H1 (cell line): ENCODE measurements at regions not wholly inside any gene's neighbourhood (a gene's known extent, or its start where the extent isn't known, plus 50 kb on each side); places are given as distances from the start of the nearest gene placed in this dataset.

Experiments used
- ATF2 ChIP-seq: IDR thresholded peaks from 2 replicates; pipeline ENCODE4 v1.6.1; 2012; ENCODE audit warnings: low read length, inconsistent platforms
- BRCA1 ChIP-seq: IDR thresholded peaks from 2 replicates; pipeline ENCODE4 v1.6.1; 2012; ENCODE audit warnings: low read depth, low read length, improper control_type of control experiment
- CTCF ChIP-seq, 3 experiments: IDR thresholded peaks; 1 replicate in 2 of 3; 2 replicates in 1 of 3; pipeline versions ENCODE4 v1.5.1 to v1.6.1; 2011; ENCODE audit warnings: low read length in 3 of 3, mild to moderate bottlenecking in 3 of 3, inconsistent platforms in 2 of 3, low read depth in 1 of 3, moderate library complexity in 1 of 3; ENCODE audit not compliant: insufficient read depth in 1 of 3; ENCODE audit errors: control extremely low read depth in 1 of 3
- E2F6 ChIP-seq: IDR thresholded peaks from 2 replicates; pipeline ENCODE4 v1.6.1; 2012; ENCODE audit warnings: inconsistent platforms
- EGR1 ChIP-seq: IDR thresholded peaks from 2 replicates; pipeline ENCODE4 v1.6.1; 2011; ENCODE audit warnings: low read depth, low read length, borderline replicate concordance
- EP300 ChIP-seq, 2 experiments: IDR thresholded peaks; 1 replicate in 1 of 2; 2 replicates in 1 of 2; pipeline ENCODE4 v1.6.1; 2011 to 2012; ENCODE audit warnings: low read depth in 2 of 2, low read length in 2 of 2, mild to moderate bottlenecking in 2 of 2, borderline replicate concordance in 1 of 2, inconsistent platforms in 1 of 2, moderate library complexity in 1 of 2
- GABPA ChIP-seq: IDR thresholded peaks from 2 replicates; pipeline ENCODE4 v1.6.1; 2011; ENCODE audit warnings: mild to moderate bottlenecking, low read length, moderate library complexity, borderline replicate concordance; ENCODE audit not compliant: insufficient read depth
- KDM5A ChIP-seq: fragments of 200-600 bp; IDR thresholded peaks from 2 replicates; pipeline ENCODE4 v1.7.1; 2012; ENCODE audit warnings: mild to moderate bottlenecking, low read length, inconsistent platforms, mixed read lengths
- SUZ12 ChIP-seq: fragments of 200-600 bp; sonication (generic); IDR thresholded peaks from 2 replicates; pipeline ENCODE4 v1.6.1; 2012; ENCODE audit warnings: mild to moderate bottlenecking, inconsistent platforms, low read length, moderate library complexity, mixed read lengths
- TCF12 ChIP-seq: IDR thresholded peaks from 2 replicates; pipeline ENCODE4 v1.6.1; 2011; ENCODE audit warnings: low read depth, mild to moderate bottlenecking, low read length
- ZNF274 ChIP-seq: IDR thresholded peaks from 2 replicates; pipeline ENCODE4 v1.7.0; 2012; ENCODE audit warnings: low read length, borderline replicate concordance; ENCODE audit errors: extremely low read depth

GRCh38 chr1:67983867-67984266 lies 66.6 kb downstream of the DIRAS3 start:
- TF ChIP-seq CTCF (IDR thresholded peaks at IDR 0.05; ENCODE audit: control extremely low read depth in 1 of 3, insufficient read depth in 1 of 3, low read depth in 1 of 3, low read length in 3 of 3) (no peak), EGR1 (no peak), TCF12 (no peak), EP300 (IDR thresholded peaks at IDR 0.05; ENCODE audit: borderline replicate concordance in 1 of 2, low read depth in 2 of 2, low read length in 2 of 2) (no peak), GABPA (no peak), KDM5A (no peak), BRCA1 (no peak), ZNF274 (no peak), SUZ12 (no peak), E2F6 (no peak), ATF2 (no peak)
